SH-SY5Y (cell line): ENCODE measurements at regions not wholly inside any gene's neighbourhood (a gene's known extent, or its start where the extent isn't known, plus 50 kb on each side); places are given as distances from the start of the nearest gene placed in this dataset.

Experiments
- GATA2 ChIP-seq: IDR thresholded peaks from 2 replicates; pipeline ENCODE4 v1.6.1; 2011; ENCODE audit warnings: mild to moderate bottlenecking, low read depth, low read length
- GATA3 ChIP-seq: IDR thresholded peaks from 2 replicates; pipeline ENCODE4 v1.6.1; 2011; ENCODE audit warnings: low read depth, mild to moderate bottlenecking, low read length, moderate library complexity

GRCh38 chr6:144338951-144339700 lies 54.0 kb downstream of the UTRN start:
- TF ChIP-seq GATA2 (no peak), GATA3 (no peak)
